ENCODE measurements at regions not wholly inside any gene's neighbourhood (a gene's known extent, or its start where the extent isn't known, plus 50 kb on each side); places are given as distances from the start of the nearest gene placed in this dataset.

DNA sequence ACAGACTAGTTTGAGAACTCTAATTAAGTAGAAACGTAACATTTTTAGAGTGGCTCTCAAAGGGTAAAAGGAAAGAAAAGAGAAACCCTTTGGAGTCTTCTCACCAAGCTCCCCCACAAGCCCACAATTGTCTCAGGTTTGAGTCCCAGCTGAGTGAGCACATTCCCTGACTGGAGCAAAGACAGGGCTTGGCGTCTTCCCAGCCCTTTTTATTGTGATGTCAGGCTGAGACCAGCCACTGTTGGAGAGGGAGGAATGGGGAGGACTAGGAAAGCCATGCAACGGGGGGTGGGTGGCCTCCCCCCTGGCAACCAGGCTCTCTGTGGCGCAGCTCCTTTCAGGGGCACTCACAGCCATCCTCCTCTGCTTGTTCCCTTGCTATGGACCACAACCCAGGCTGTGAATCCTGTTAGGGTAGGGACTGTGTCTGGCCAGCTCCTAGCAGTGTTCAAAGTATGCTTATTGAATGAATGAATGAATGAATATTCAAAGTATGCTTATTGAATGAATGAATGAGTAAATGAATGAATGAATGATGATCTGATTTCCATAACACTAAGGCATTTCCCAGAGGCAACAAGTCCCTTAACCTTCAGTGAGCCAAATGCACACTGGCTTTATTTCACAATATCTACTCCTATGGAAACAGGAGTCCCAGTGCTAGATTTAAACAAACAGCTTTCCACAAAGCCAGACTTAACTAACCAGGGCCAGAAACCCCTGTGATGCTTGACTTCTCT lies 413.3 kb downstream of the MID1IP1 start:
- no peak overlapping the region for H3K4me3 ChIP-seq (replicated peaks in 1 of 2; ENCODE audit: low read depth in 2 of 2, low read length in 2 of 2)
- TF ChIP-seq, protein P1, sequence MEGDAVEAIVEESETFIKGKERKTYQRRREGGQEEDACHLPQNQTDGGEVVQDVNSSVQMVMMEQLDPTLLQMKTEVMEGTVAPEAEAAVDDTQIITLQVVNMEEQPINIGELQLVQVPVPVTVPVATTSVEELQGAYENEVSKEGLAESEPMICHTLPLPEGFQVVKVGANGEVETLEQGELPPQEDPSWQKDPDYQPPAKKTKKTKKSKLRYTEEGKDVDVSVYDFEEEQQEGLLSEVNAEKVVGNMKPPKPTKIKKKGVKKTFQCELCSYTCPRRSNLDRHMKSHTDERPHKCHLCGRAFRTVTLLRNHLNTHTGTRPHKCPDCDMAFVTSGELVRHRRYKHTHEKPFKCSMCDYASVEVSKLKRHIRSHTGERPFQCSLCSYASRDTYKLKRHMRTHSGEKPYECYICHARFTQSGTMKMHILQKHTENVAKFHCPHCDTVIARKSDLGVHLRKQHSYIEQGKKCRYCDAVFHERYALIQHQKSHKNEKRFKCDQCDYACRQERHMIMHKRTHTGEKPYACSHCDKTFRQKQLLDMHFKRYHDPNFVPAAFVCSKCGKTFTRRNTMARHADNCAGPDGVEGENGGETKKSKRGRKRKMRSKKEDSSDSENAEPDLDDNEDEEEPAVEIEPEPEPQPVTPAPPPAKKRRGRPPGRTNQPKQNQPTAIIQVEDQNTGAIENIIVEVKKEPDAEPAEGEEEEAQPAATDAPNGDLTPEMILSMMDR (IDR thresholded peaks at IDR 0.05; ENCODE audit: low read depth, low read length): no peak
- no peak for DNase-seq (ENCODE audit: low read depth in 2 of 2)

DNA sequence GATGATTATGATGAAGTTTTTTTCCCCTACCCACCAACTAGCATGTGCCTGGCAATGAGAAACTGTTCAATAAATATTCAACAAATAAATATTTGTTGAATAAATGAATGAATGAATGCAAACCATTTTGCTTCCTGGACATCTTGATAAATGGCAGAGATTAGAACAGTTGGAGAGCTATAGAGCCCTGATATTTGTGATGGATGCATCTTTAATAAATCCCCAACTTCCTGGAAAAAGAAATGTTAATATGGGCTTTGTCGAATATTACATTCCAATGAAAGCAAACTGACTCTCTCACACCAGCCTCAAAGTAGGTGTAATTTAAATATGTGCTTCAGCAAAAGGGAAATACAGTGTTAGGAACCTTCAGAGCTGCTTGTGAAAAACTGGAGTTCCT lies 419.7 kb downstream of the MID1IP1 start:
- DNase-seq (ENCODE audit: low read depth in 2 of 2): no peak
- no peak overlapping the region for H3K4me3 ChIP-seq (replicated peaks in 1 of 2; ENCODE audit: low read depth in 2 of 2, low read length in 2 of 2)
- TF ChIP-seq, protein P1 (IDR thresholded peaks at IDR 0.05; ENCODE audit: low read depth, low read length): no peak

DNA sequence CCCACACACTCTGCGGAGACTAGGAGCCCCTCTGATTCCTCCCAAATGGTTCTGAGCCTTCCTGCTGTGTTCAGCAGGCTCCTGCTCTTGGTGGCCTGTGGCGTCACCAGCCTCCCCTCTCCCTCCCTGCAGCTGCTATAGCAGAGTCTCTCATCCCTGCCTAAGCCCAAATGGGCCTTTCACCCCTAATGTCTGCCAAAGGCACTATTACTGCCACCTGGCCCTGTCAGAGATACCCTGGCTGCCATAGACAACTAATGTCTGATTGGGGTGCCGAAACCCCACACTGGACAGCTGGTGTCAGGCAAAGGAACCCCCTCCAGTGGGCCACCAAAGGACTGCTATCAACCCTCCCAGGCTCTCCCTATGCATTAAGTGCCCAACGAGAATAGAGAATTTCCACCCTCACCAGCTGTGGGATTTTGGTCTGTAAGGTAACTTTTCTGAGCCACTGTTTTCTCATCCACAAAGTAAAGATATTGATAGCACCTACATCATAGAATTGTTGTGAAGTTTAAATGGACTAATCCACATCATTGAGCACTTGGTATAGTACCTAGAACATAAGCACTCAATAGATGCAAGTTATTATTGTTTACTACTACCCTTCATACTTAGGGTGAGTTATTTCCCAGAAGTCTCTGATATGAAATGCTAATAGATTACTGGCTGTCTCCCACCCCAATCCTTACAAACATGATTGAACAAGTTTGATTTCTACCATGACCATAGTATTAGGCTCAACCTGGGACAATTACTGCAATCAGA lies 421.3 kb downstream of the MID1IP1 start:
- TF ChIP-seq, protein P1 (IDR thresholded peaks at IDR 0.05; ENCODE audit: low read depth, low read length): no peak
- no peak for DNase-seq (ENCODE audit: low read depth in 2 of 2)
- H3K4me3 ChIP-seq (replicated peaks in 1 of 2; ENCODE audit: low read depth in 2 of 2, low read length in 2 of 2): no peak overlapping the region

DNA sequence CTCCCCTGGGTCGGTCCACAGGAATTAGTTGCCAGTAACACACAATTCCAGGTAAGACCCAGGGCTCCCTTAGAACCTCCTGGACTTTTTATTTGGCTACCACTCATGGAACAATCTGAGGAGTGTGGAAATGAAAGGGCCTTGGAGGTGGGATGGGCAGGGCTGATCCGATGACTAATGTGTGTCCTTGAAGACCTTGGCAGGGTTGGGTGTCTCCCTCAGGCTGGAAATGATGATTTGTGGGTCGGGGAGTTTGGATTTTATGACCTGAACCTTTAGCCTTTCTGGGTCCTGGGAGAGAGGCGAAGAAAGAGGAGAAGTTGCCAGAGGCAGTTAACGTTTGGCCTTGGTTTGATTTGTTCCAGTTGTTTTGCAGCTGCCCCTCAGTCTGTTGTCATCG lies 425.0 kb downstream of the MID1IP1 start:
- TF ChIP-seq, protein P1 (IDR thresholded peaks at IDR 0.05; ENCODE audit: low read depth, low read length): no peak
- no peak overlapping the region for H3K4me3 ChIP-seq (replicated peaks in 1 of 2; ENCODE audit: low read depth in 2 of 2, low read length in 2 of 2)
- no peak for DNase-seq (ENCODE audit: low read depth in 2 of 2)

DNA sequence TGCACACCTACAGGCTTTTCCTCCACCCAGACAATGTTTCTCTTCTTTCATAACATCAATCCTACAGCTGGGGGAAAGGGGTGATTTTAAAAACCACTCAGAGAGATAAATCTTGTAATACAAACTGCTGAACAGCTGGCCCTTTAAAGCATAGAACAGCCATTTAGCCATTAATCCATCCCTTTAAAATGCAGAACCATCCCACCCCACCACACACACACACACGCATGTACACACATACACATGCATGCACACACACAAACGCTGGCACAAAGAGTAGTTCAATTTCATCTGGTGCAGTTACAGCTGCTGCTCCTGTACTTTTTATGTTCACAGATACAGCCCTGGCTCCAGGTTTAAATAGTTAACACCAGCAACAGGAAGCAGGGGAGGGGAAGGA lies 426.1 kb downstream of the MID1IP1 start:
- DNase-seq (ENCODE audit: low read depth in 2 of 2): no peak
- TF ChIP-seq, protein P1 (IDR thresholded peaks at IDR 0.05; ENCODE audit: low read depth, low read length): no peak
- no peak overlapping the region for H3K4me3 ChIP-seq (replicated peaks in 1 of 2; ENCODE audit: low read depth in 2 of 2, low read length in 2 of 2)

DNA sequence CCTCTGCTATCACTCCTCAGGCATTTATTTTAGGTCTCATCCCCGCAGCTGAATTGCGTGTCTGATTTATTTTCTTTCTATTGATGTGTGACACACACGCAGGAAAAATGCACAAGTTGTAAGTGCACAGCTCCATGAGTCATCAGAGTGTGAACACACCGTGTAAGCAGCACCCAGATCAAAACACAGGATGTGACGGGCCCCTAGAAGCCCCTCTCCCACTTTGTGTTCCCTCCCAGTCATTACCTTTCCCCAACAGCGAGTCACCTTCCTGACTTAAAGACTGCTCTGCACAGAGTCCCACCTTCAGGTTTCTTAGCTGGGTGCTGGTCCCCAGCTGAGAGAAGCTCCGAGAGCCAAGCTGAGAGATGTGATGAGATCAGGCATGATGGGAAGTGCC lies 436.7 kb downstream of the MID1IP1 start:
- no peak overlapping the region for H3K4me3 ChIP-seq (replicated peaks in 1 of 2; ENCODE audit: low read depth in 2 of 2, low read length in 2 of 2)
- no peak for DNase-seq (ENCODE audit: low read depth in 2 of 2)
- TF ChIP-seq, protein P1 (IDR thresholded peaks at IDR 0.05; ENCODE audit: low read depth, low read length): no peak

All from cardiac fibroblast (primary cell).